Raji (cell line): ENCODE measurements at regions not wholly inside any gene's neighbourhood (a gene's known extent, or its start where the extent isn't known, plus 50 kb on each side); places are given as distances from the start of the nearest gene placed in this dataset.

ENCODE experiments used
- POLR2A ChIP-seq: IDR thresholded peaks from 2 replicates; pipeline ENCODE4 v1.6.1; 2011; ENCODE audit warnings: low read depth, low read length, control low read depth; ENCODE audit not compliant: insufficient read depth

- TF ChIP-seq POLR2A, result no peak
These were observed 169.5 kb upstream of the RIPOR2 start for GRCh38 chr6:25105070-25105925.

GRCh38 chr6:25107218-25107617, 171.5 kb upstream of the RIPOR2 start:
- TF ChIP-seq POLR2A, result no peak

- TF ChIP-seq POLR2A, result no peak
These were observed 167.4 kb upstream of the CARMIL1 start for GRCh38 chr6:25111782-25112181.

- no peak for TF ChIP-seq POLR2A
These were observed 166.8 kb upstream of the CARMIL1 start for GRCh38 chr6:25112322-25112773.

GRCh38 chr6:25113436-25113835, 165.7 kb upstream of the CARMIL1 start:
- no peak for TF ChIP-seq POLR2A

GRCh38 chr6:25118038-25118437, 161.1 kb upstream of the CARMIL1 start:
- TF ChIP-seq POLR2A, result no peak

- TF ChIP-seq POLR2A, result no peak
These were observed 158.0 kb upstream of the CARMIL1 start for GRCh38 chr6:25121186-25121585.

- no peak for TF ChIP-seq POLR2A
These were observed 157.2 kb upstream of the CARMIL1 start for GRCh38 chr6:25122001-25122400.

- no peak for TF ChIP-seq POLR2A
These were observed 156.4 kb upstream of the CARMIL1 start for GRCh38 chr6:25122622-25123237.

- TF ChIP-seq POLR2A, result no peak
These were observed 154.9 kb upstream of the CARMIL1 start for GRCh38 chr6:25124216-25124715.

GRCh38 chr6:25125736-25126135, 153.4 kb upstream of the CARMIL1 start:
- no peak for TF ChIP-seq POLR2A

GRCh38 chr6:25127076-25127837, 151.9 kb upstream of the CARMIL1 start:
- no peak for TF ChIP-seq POLR2A

GRCh38 chr6:25130518-25130917, 148.7 kb upstream of the CARMIL1 start:
- TF ChIP-seq POLR2A, result no peak

- TF ChIP-seq POLR2A, result no peak
These were observed 146.2 kb upstream of the CARMIL1 start for GRCh38 chr6:25132934-25133333.

GRCh38 chr6:25133568-25133967, 145.6 kb upstream of the CARMIL1 start:
- TF ChIP-seq POLR2A, result no peak

- no peak for TF ChIP-seq POLR2A
These were observed 142.3 kb upstream of the CARMIL1 start for GRCh38 chr6:25136854-25137253.

- no peak for TF ChIP-seq POLR2A
These were observed 141.7 kb upstream of the CARMIL1 start for GRCh38 chr6:25137480-25137879.
